ENCODE measurements at regions not wholly inside any gene's neighbourhood (a gene's known extent, or its start where the extent isn't known, plus 50 kb on each side); places are given as distances from the start of the nearest gene placed in this dataset.

DNA sequence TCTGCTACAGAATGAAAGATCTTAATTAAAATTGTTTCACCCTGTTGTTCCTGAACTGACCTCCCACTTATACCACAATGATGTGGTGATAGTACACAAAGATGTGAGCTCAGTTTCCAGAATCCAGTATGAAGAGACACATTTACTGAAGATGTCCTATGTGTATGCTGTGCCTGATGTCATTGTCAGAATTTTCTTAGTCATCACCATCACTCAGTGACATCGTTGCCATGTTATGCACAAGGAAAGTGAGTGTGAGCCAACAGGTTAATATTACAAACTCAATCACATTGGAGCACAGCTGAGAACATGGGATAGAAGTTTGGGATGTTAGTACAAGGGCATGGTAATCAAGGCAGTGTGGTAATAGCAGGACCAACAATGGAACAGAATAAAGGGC lies 199.7 kb upstream of the CHRNA7 start:
- no peak for DNase-seq
- CTCF ChIA-PET: no interaction called here
- intact Hi-C loops (cut with micrococcal nuclease): no loop called here
- Mint-ChIP-seq H3K36me3 (ENCODE audit: low read depth) (no peaks in the 10 kb centered on the region), H3K27me3 (peaks cover 17% of the 10 kb centered on the region), H3K9me3 (no peaks in the 10 kb centered on the region), H3K4me1 (ENCODE audit: low read depth) (no peaks in the 10 kb centered on the region), H3K4me3 (no peak overlapping the region), H3K27ac (no peak overlapping the region)
- ATAC-seq: no peak
- POLR2A ChIA-PET: no interaction called here
- TF ChIP-seq, protein P1, sequence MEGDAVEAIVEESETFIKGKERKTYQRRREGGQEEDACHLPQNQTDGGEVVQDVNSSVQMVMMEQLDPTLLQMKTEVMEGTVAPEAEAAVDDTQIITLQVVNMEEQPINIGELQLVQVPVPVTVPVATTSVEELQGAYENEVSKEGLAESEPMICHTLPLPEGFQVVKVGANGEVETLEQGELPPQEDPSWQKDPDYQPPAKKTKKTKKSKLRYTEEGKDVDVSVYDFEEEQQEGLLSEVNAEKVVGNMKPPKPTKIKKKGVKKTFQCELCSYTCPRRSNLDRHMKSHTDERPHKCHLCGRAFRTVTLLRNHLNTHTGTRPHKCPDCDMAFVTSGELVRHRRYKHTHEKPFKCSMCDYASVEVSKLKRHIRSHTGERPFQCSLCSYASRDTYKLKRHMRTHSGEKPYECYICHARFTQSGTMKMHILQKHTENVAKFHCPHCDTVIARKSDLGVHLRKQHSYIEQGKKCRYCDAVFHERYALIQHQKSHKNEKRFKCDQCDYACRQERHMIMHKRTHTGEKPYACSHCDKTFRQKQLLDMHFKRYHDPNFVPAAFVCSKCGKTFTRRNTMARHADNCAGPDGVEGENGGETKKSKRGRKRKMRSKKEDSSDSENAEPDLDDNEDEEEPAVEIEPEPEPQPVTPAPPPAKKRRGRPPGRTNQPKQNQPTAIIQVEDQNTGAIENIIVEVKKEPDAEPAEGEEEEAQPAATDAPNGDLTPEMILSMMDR (IDR thresholded peaks at IDR 0.05): no peak

DNA sequence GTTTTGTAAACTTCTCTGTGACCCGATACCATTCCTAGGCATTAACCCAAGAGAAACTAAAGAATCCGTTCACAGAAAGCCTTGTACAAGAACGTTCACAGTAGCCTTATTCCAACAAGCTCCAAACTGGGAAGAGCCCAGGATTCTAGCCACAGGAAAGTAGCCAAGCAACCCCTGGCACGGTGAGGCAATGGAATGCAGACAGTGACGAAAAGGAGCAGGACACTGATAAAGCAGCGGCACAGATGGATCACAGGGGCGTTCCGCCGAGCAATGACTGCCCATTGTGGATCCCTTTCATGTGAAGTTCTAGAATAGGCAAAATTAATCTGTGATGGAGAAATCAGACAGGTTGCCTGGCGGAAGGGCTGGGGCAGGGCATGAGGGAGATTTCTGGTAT lies 198.7 kb upstream of the CHRNA7 start:
- DNase-seq: no peak
- intact Hi-C loops (cut with micrococcal nuclease): no loop called here
- ChIA-PET CTCF (no interaction called here), POLR2A (no interaction called here)
- Mint-ChIP-seq H3K27ac (no peak overlapping the region), H3K36me3 (ENCODE audit: low read depth) (no peaks in the 10 kb centered on the region), H3K27me3 (peaks cover 17% of the 10 kb centered on the region), H3K4me3 (no peak overlapping the region), H3K4me1 (ENCODE audit: low read depth) (no peaks in the 10 kb centered on the region), H3K9me3 (no peaks in the 10 kb centered on the region)
- TF ChIP-seq, protein P1 (IDR thresholded peaks at IDR 0.05): no peak
- ATAC-seq: no peak

DNA sequence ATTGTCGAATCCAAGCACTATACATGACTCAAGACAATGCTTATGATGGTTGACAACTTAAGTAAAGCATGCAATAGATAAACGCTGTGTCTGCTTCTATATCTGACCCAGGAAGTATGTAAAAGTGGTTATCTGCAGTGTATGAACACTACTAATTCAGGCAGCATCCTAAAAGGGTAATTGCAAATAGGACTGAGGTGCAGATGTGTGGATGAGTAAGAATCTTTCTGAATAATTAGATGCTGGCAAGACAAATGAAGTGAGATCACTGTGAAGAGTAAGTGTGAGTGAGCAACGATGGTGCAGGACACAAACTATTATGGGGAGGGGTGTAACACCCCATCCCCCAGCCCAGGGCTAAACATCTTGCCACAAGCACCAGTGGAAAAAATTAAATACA lies 195.7 kb upstream of the CHRNA7 start:
- no peaks in the 10 kb centered on the region for H3K9me3 Mint-ChIP-seq
- ATAC-seq (no peak), DNase-seq (no peak)
- TF ChIP-seq, protein P1 (IDR thresholded peaks at IDR 0.05): no peak
- H3K36me3 Mint-ChIP-seq (ENCODE audit: low read depth): no peaks in the 10 kb centered on the region
- H3K27me3 Mint-ChIP-seq: peaks cover 14% of the 10 kb centered on the region
- CTCF ChIA-PET: interaction anchor here (0.9 kb wide), 1 partner anchor 11 kb away, joined by 3 read pairs; no protein-coding TSS in a partner anchor
- intact Hi-C loops (cut with micrococcal nuclease): no loop called here
- H3K4me3 Mint-ChIP-seq: no peak overlapping the region
- H3K27ac Mint-ChIP-seq: no peak overlapping the region
- POLR2A ChIA-PET: no interaction called here
- no peaks in the 10 kb centered on the region for H3K4me1 Mint-ChIP-seq (ENCODE audit: low read depth)

DNA sequence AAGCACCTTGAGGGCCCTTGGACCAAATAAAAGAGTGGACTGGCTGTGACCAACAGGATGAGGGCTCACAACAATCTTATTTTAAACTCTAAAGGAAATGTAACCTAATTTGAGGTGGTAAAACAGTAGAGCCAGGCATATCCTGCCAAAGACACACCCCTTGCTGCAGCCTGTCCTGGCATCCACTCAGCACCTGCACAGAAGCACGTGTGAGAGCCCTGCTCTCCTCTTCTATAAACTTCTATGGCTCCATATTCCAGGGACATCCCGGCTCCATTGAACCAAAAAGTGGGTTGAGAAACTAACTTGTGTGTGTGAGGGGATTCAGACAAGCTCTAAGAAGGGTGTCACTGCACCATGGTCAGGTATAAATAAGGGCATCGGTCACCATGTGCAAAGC lies 190.9 kb upstream of the CHRNA7 start:
- no peak for ATAC-seq
- H3K4me3 Mint-ChIP-seq: no peak overlapping the region
- intact Hi-C loops (cut with micrococcal nuclease): no loop called here
- ChIA-PET POLR2A (no interaction called here), CTCF (no interaction called here)
- H3K9me3 Mint-ChIP-seq: no peaks in the 10 kb centered on the region
- H3K36me3 Mint-ChIP-seq (ENCODE audit: low read depth): no peaks in the 10 kb centered on the region
- no peaks in the 10 kb centered on the region for H3K4me1 Mint-ChIP-seq (ENCODE audit: low read depth)
- TF ChIP-seq, protein P1 (IDR thresholded peaks at IDR 0.05): no peak
- peaks cover 7% of the 10 kb centered on the region for H3K27me3 Mint-ChIP-seq
- H3K27ac Mint-ChIP-seq: no peak overlapping the region
- no peak for DNase-seq

DNA sequence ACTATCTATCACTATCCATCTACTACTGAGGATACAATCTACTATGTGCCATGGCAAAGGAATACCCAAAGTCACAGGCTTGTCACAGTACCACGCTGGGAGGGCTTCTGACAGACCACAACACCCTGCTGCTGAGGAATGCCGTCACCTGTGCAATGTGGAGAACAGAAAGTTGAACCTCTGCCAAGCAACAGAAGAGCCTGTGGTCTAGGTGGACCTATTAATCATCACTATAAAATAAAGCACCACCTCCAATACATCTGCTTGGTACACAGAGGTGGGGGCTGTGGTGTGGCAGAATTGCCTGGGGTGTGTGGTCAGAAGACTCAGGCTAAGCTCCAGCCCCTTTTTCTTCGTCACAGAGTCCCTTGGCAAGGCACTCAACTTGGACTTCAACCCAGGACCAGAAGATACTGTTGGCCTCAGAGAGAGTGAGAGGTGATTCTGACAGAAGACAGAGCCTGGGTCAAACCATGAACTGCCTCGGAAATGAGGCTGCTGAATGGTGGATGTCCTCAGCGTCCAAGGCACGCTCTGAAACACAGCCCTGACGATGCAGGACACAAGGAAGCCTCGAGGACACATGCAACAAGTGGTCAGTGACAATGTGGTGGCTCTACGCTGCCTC lies 189.4 kb upstream of the CHRNA7 start:
- DNase-seq (no peak), ATAC-seq (no peak)
- Mint-ChIP-seq H3K4me1 (ENCODE audit: low read depth) (no peaks in the 10 kb centered on the region), H3K27ac (no peak overlapping the region), H3K9me3 (no peaks in the 10 kb centered on the region), H3K4me3 (no peak overlapping the region), H3K27me3 (peaks cover 3% of the 10 kb centered on the region), H3K36me3 (ENCODE audit: low read depth) (no peaks in the 10 kb centered on the region)
- CTCF ChIA-PET: no interaction called here
- POLR2A ChIA-PET: no interaction called here
- TF ChIP-seq, protein P1 (IDR thresholded peaks at IDR 0.05): no peak
- intact Hi-C loops (cut with micrococcal nuclease): no loop called here

Measured in activated CD8-positive, alpha-beta T cell treated with anti-CD3 and anti-CD28 coated beads for 36 hours (primary cell).